SK-N-DZ (cell line): ENCODE measurements at regions not wholly inside any gene's neighbourhood (a gene's known extent, or its start where the extent isn't known, plus 50 kb on each side); places are given as distances from the start of the nearest gene placed in this dataset.

ENCODE experiments used
- DNase-seq: peaks from one replicate; pipeline ENCODE4 v3.0.0-alpha.2; 2015; ENCODE audit warnings: low spot score

- DNase-seq, result no peak
These were observed 152.5 kb upstream of the POU3F3 start for GRCh38 chr2:104701411-104701911.

- peak; percentile 4 for DNase-seq
These were observed 151.7 kb upstream of the POU3F3 start for GRCh38 chr2:104702031-104702850.

GRCh38 chr2:104703669-104704068 is 150.2 kb upstream of the POU3F3 start:
- no peak for DNase-seq

GRCh38 chr2:104704496-104705245 is 149.2 kb upstream of the POU3F3 start:
- no peak for DNase-seq

GRCh38 chr2:104707056-104707455 is 146.9 kb upstream of the POU3F3 start:
- no peak for DNase-seq

GRCh38 chr2:104708967-104709366 is 144.9 kb upstream of the POU3F3 start:
- no peak for DNase-seq

GRCh38 chr2:104716061-104716460 is 137.9 kb upstream of the POU3F3 start:
- no peak for DNase-seq

GRCh38 chr2:104733226-104733943 is 120.5 kb upstream of the POU3F3 start:
- DNase-seq, result peak; percentile 8

GRCh38 chr2:104734937-104735586 is 118.9 kb upstream of the POU3F3 start:
- no peak for DNase-seq

- DNase-seq, result no peak
These were observed 117.9 kb upstream of the POU3F3 start for GRCh38 chr2:104736026-104736425.

GRCh38 chr2:104741860-104742259 is 112.1 kb upstream of the POU3F3 start:
- DNase-seq, result no peak

GRCh38 chr2:104744537-104744936 is 109.4 kb upstream of the POU3F3 start:
- no peak for DNase-seq

- no peak for DNase-seq
These were observed 108.1 kb upstream of the POU3F3 start for GRCh38 chr2:104745846-104746245.

- DNase-seq, result no peak
These were observed 107.6 kb upstream of the POU3F3 start for GRCh38 chr2:104746299-104746698.

GRCh38 chr2:104746858-104747257 is 107.1 kb upstream of the POU3F3 start:
- DNase-seq, result no peak

- no peak for DNase-seq
These were observed 104.0 kb upstream of the POU3F3 start for GRCh38 chr2:104749856-104750460.

GRCh38 chr2:104752504-104752903 is 101.4 kb upstream of the POU3F3 start:
- DNase-seq, result no peak

- DNase-seq, result no peak
These were observed 98.7 kb upstream of the POU3F3 start for GRCh38 chr2:104755026-104755878.

GRCh38 chr2:104756118-104756517 is 97.8 kb upstream of the POU3F3 start:
- no peak for DNase-seq

GRCh38 chr2:104757056-104757455 is 96.9 kb upstream of the POU3F3 start:
- DNase-seq, result no peak
